GM10248 (cell line): ENCODE measurements at regions not wholly inside any gene's neighbourhood (a gene's known extent, or its start where the extent isn't known, plus 50 kb on each side); places are given as distances from the start of the nearest gene placed in this dataset.
"Not testable (repeated sequence)": the region's sequence is repeated elsewhere in the genome, so short reads cannot be mapped to it uniquely, and the experiment has no call there.

Experiments used
- CTCF ChIA-PET: fragments of 300-600 bp; sonication (Branson Sonifier 250); formaldehyde crosslinking; extraction: SDS; loops from one replicate; lab custom pipeline; 2021; ENCODE audit warnings: antibody characterized with exemption; lab: Yijun Ruan, JAX
- POLR2A ChIA-PET: fragments of 350-650 bp; sonication (Branson Sonifier 250); formaldehyde crosslinking; extraction: SDS; loops from one replicate; lab custom pipeline; 2020; ENCODE audit warnings: antibody characterized with exemption; lab: Yijun Ruan, JAX
- DNase-seq: peaks from one replicate; pipeline ENCODE4 v3.0.0; 2012; ENCODE audit errors: extremely low spot score
- CTCF ChIP-seq: IDR thresholded peaks from 2 replicates; pipeline ENCODE4 v1.5.1; 2012; ENCODE audit warnings: mild to moderate bottlenecking, low read depth; ENCODE audit errors: extremely low read depth, missing control alignments, control extremely low read depth

- TF ChIP-seq CTCF, result no peak
- POLR2A ChIA-PET, result no interaction called here
- CTCF ChIA-PET, result interaction anchor here (1.1 to 2.0 kb wide), 2 partner anchors 11 to 22 kb away, joined by 4 to 5 read pairs; no protein-coding TSS in a partner anchor
- DNase-seq, result no peak
Observed at GRCh38 chr6:69527921-69528476, 268.8 kb downstream of the LMBRD1 start.

DNA sequence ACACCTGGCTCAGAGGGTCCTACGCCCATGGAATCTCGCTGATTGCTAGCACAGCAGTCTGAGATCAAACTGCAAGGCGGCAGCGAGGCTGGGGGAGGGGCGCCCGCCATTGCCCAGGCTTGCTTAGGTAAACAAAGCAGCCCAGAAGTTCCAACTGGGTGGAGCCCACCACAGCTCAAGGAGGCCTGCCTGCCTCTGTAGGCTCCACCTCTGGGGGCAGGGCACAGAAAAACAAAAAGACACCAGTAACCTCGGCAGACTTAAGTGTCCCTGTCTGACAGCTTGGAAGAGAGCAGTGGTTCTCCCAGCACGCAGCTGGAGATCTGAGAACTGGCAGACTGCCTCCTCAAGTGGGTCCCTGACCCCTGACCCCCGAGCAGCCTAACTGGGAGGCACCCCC is 281.3 kb downstream of the LMBRD1 start:
- CTCF ChIA-PET, result not testable (repeated sequence)

GRCh38 chr6:69494595-69494994 is 302.2 kb downstream of the LMBRD1 start:
- TF ChIP-seq CTCF, result no peak
- CTCF ChIA-PET, result interaction anchor here (0.9 kb wide), 1 partner anchor 12 kb away, joined by 3 read pairs; no protein-coding TSS in a partner anchor
- DNase-seq, result no peak
- POLR2A ChIA-PET, result no interaction called here

More for the DNA sequence above, 281.3 kb downstream of the LMBRD1 start:
- DNase-seq, POLR2A ChIA-PET: not testable (repeated sequence)

- ChIA-PET POLR2A (no interaction called here), CTCF (no interaction called here)
- no peak for TF ChIP-seq CTCF
- DNase-seq, result no peak
Observed at GRCh38 chr6:69489970-69490369, 306.8 kb downstream of the LMBRD1 start.

GRCh38 chr6:69487688-69488087 is 309.1 kb downstream of the LMBRD1 start:
- CTCF ChIA-PET, result no interaction called here
- DNase-seq, result no peak
- POLR2A ChIA-PET, result no interaction called here
- TF ChIP-seq CTCF, result peak; percentile 3

GRCh38 chr6:69466979-69467570 is 329.7 kb downstream of the LMBRD1 start:
- CTCF ChIA-PET, result interaction anchor here (0.7 to 2.0 kb wide), 2 partner anchors 12 to 40 kb away, joined by 3 to 6 read pairs; no protein-coding TSS in a partner anchor
- no peak for TF ChIP-seq CTCF
- DNase-seq, result no peak
- POLR2A ChIA-PET, result no interaction called here

- no peak for DNase-seq
- ChIA-PET CTCF (interaction anchor here (0.7 to 1.5 kb wide), 3 partner anchors 8 to 27 kb away, joined by 3 read pairs; no protein-coding TSS in a partner anchor), POLR2A (no interaction called here)
- no peak for TF ChIP-seq CTCF
Observed at GRCh38 chr6:69465866-69466265, 330.9 kb downstream of the LMBRD1 start.
